T-helper 9 cell (primary cell): ENCODE measurements at regions not wholly inside any gene's neighbourhood (a gene's known extent, or its start where the extent isn't known, plus 50 kb on each side); places are given as distances from the start of the nearest gene placed in this dataset.
"Not testable (repeated sequence)": the region's sequence is repeated elsewhere in the genome, so short reads cannot be mapped to it uniquely, and the experiment has no call there.

ENCODE experiments used
- DNase-seq: peaks from one replicate; pipeline ENCODE4 v3.0.0-alpha.2; 2020

- no peak for DNase-seq
Measured at GRCh38 chr6:157727629-157728182, 95.3 kb upstream of the SNX9 start.

DNA sequence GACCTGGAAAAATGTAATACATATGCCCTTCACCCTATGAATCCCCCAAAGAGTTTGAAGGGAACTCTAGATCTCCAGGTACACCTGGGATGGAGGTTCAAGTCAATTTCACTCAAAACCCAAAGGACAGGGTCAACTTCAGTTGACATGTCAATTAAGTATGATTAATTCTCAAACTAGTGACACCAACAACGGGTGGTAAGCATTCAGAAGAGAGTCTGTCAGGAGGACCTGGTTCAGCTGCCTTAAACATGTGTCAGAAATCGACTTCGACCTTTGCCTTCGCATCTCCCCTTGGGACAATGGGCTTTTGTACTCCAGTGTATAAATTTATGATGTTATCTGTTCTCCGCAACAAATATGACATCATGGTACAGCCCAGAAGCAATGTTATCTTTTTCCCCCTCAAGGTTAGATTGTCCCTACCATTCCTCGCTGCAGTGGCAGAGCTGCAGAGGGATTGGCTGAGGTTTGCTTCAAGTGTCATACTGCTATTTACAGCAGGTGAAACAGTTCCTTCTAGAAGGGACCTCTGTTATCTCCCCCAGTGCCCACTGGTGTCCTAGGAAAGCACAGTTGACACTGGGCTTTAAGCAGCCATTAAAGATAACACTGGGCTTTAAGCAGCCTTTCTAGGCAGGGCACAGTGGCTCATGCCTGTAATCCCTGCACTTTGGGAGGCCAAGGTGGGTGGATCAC is 94.7 kb upstream of the SNX9 start:
- no peak for DNase-seq

DNA sequence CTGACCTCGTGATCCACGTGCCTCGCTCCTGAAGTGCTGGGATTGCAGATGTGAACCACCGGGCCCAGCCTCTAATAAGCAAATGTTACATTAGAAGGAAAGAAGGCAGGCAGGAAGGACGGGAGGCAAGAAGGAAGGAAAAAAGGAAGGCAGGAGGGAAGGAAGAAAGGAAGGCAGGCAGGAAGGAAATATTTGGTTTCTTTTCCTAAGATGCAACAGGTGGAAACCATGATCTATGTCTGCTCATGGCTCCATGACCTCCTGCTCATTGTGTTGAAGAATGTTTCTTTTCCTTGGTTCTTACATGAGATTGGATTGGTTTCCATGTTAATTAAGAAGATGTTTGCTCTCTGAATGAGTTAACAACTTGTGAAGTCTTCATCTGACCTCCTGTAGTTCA is 91.8 kb upstream of the SNX9 start:
- no peak for DNase-seq

DNA sequence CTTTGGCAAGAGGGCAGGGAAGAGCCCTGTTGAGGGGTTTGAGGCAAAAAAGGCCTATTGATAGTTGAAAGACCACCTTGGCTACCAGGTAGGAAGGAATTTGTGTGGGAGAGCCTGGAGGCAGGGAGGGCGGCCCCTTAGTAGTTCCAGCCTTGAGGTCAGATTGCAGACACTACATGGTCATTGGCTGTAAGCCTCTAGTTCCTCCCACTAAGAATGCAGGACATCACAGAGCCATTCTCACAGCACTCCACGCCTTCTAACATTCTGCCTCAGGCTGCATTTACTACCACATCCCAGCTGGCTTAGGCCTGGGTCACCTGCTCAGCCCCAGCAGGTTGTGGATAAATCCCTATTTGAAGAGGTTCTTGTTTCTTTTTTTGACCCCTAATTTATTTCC is 91.0 kb upstream of the SNX9 start:
- no peak for DNase-seq

- no peak for DNase-seq
Measured at GRCh38 chr6:157732416-157733161, 90.5 kb upstream of the SNX9 start.

- DNase-seq = not testable (repeated sequence)
Measured at GRCh38 chr6:157736555-157736954, 86.5 kb upstream of the SNX9 start.

DNA sequence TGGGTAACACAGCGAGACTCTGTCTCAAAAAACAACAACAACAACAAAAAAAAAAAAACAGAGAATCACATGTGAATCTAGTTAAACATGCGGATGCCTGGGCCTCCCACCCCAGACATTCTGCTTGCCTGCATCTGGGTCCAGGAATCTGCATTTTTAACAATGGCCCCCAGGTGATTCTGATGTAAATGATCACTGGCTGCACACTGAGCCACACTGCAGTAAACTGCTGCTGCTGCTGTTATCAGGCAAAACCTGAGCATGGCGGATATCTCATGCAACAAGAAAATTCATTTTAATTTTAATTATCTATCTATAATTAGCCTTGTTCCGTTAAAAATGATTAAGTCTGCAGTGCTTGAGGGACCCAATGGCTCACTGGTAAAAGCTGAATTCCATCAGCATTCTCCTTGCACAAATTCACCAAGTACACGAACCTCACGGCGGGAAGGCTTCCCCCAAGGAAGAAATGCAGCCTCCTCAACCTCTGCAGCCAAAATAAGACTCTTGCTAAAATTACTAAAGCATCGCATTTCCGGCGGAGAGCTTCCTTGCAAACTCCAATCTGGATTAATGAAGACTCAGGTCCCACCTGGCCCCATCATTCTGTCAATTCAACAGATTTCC is 81.6 kb upstream of the SNX9 start:
- DNase-seq = no peak

DNA sequence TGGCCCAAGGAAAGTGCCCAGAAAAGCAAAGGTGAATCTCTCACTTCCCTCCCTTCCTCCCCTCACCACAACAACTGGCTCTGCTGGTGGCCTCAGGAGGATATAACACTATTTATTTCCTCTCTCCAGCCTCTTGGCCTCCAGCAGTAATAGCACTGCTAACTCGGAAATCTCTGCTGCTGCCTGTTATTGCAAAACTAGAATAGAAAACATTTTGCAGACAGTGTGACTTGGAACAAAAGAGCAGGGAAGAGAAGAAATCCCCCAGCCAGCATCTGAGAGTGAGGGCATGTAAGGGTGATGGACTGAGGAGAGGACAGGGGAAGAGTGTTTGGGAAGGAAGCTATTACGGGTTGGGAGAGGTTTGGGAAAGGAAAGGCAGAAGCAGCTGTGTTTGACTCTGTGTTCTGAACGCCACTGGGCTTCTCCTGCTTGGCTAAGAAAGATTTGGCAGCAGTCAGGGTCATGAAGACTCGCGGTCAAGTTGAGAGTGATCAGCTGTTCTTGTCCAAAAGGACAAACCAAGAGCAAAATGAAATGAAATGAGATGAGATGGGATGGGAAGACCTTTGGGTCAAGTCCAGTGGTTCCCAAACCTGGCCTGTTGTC is 81.0 kb upstream of the SNX9 start:
- DNase-seq = no peak

DNA sequence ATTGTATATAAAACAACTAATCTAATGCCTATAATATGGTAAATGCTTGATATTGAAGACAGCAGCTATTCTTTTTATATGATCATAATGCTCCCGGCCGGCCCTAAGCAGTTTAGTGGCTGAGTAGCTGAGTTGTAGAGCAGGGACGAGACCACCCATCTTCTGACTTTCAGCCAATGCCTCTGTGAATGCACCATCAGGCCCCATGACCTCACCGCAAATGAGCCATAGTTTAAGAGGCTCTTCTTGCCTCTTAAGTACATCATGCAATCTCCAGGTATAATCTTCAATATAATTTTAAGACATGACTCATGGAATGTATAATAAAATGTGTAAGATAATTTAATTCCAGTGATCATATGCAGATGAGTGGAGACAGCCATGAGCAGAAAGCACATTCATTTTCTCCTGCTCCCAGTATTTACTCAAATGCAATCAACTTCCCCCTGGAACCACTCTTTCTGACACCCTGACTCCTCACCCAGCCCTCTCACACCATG is 78.9 kb upstream of the SNX9 start:
- DNase-seq = no peak

- DNase-seq = no peak
Measured at GRCh38 chr6:157746897-157747296, 76.1 kb upstream of the SNX9 start.

DNA sequence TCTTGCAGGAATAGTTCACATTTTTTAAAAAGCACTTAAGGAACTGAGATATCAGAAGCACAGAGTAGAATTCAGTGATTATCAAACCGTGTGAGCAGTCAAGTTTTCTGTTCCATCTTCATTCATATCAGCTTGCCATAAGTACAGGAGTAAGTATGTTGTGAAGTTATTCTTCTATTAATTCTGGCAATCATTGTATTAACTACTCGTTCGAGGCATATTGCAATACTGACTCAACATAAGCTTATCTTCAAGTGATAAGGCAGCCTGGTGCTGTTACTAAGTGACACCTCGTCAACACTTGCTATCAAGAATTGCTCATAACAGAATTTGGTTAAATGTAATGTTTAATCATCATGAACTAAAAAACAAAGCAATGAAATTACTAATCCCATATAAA is 75.7 kb upstream of the SNX9 start:
- DNase-seq = no peak

DNA sequence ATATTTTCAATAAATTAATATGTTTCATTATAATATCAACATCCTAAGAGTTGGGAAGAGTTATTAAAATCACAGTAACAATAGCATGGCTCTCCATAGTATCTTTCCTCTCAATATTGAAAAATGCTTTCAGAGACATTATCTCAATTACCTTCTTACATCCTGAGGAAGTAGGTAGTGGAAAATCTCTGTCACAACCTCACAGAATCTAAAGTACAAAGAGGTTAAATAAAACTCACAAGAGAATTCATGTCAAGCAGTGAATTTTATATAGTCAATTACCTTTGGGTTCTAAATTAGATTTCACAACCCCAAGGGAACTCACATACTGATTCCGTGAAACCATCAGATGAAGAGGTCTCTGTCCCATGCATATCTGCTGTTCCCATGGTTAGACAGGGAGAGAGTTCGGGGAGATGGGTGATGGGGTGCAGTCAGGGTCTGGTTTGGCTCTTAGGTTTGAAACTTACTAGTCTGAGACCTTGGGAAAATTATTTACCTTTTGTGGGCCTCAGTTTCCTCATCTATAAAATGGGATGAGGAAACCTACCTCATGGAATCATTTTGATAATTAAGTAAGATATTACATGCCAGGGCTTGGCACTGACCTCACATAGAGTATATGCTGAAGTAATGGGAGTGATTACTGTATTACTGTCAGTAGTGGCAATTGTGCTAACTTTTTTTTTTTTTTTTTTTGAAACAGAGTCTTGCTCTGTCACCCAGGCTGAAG is 74.0 kb upstream of the SNX9 start:
- no peak for DNase-seq

DNA sequence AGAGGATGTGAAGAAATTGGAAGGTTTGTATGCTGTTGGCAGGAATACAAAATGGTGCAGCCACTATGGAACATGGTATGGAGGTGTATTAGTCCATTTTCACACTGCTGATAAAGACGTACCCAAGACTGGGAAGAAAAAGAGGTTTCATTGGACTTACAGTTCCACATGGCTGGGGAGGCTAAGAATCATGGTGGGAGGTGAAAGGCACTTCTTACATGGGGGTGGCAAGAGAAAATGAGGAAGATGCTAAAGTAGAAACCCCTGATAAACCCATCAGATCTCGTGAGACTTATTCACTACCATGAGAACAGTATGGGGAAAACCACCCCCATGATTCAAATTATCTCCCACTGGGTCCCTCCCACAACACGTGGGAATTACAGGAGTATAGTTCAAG is 72.1 kb upstream of the SNX9 start:
- DNase-seq = not testable (repeated sequence)

GRCh38 chr6:157751547-157752200 is 71.4 kb upstream of the SNX9 start:
- no peak for DNase-seq

- DNase-seq = not testable (repeated sequence)
Measured at GRCh38 chr6:157752879-157753278, 70.2 kb upstream of the SNX9 start.

DNA sequence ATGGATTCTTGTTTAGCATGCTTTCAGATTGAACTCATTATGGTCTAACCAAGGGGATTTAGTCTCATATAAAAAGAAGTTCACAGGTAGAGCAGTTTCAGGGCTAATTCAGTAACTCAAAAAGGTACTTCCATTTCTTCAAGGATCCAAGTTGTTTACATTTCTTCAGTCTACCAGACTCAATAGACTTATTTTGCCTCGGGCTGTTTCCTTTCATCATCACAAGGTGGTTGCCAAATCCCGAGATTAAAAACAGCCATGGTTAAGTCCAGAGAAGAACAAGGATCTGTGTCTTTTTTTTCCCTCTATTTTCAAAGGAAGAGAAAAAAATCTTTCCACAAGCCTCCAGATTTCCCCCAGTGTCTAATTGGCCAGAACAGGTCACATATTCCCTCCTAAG is 69.8 kb upstream of the SNX9 start:
- DNase-seq = no peak

- DNase-seq = not testable (repeated sequence)
Measured at GRCh38 chr6:157753801-157754200, 69.2 kb upstream of the SNX9 start.

DNA sequence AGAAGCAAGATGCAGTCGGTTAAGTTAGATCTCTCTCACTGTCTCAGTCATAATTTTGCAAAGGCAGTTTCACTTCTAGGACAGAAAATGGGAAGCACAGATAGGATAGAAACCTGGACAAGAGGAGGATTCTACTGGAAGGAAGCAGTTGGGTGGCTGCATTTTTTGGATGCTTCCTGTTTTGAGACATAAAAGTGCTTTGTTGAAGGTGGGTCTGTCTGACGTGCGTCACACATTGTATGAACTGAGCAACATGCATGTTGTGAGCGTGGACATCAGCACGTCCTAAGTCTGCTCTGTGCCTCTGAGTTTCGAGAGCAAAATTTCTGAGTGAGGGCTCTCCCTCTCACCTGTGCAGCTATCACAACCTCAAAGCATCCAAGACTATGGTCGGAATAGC is 68.7 kb upstream of the SNX9 start:
- DNase-seq = no peak

GRCh38 chr6:157755032-157755745 is 67.9 kb upstream of the SNX9 start:
- DNase-seq = no peak

DNA sequence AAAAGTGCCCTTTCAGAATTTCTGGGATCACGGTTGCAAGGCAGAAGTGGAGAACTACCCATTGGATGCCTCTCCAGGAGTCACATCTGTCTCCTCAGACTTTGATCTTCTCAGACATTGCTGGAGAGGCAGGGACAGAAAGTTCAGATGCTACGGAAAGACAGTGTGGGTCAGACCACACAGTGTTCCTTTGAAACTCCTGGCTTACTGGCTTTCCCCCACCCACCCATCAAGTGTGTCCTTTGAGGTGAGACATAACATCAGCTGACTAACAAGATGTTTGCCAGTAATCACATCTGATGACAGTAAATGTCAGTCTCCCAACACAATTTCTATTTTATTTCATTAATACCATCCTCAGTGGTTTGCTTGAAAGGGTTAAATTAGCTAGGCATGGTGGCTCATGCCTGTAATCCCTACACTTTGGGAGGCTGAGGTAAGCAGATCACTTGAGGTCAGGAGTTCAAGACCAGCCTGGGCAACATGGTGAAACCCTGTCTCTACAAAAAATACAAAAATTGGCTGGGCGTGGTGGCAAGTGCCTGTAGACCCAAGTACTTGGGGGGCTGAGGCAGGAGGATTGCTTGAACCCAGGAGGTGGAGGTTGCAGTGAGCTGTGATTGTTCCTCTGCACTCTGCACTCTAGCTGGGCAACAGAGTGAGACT is 67.2 kb upstream of the SNX9 start:
- DNase-seq = no peak
